HUDEP-2 (cell line): ENCODE measurements at regions not wholly inside any gene's neighbourhood (a gene's known extent, or its start where the extent isn't known, plus 50 kb on each side); places are given as distances from the start of the nearest gene placed in this dataset.

Experiments used
- DNase-seq, 76 experiments: peaks; one replicate each; lab custom pipeline; 2025; ENCODE audit not compliant: unreplicated experiment in 76 of 76; lab: John Stamatoyannopoulos, UW

DNA sequence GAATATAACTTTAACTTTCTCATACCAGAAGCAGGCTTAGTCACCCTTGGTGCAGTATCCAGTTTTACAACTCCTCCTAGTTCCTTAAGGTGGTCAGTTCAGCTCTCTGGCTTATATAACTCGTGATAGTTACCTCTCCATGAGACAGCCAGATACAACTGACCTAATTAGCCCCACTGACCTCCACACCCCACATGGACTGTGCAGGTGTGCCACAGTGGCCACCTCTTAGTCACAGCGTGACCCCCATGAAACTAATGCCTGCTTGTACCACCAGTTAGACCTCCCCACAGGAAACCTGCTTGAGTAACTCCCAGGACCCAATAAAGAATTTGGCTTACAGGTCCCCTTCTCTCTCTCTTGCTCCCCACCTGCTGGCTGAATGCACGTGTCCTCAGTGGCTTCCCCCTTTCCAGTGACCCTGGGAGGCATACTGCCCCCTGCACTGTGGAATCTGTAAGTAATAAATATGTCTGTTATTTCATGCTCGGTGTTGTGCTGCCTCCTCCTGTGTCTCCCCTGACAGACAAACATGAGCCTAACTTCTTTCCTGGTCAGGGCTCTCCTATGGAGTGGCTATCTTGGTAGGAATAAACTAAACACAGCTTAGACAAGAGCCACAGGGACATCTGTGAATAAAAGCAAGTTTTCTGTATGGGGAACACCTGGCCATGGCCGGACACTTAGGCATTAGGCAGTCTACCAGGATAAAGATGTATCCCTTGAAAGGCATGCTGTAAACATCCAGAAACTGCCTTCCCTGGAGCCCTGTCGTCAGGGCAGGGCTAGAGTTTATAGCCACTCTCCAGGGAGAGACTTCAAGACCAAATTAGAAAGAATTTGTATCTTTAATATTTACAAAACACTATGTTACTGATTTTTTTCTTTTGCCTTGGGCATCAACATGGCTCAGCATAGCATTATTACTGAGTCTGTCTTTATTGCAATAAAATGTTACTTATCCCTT, 209.7 kb upstream of the BOD1L1 start:
- DNase-seq = no peak

GRCh38 chr4:13840502-13841190, 213.1 kb upstream of the BOD1L1 start:
- DNase-seq = no peak

- no peak for DNase-seq
Observed at GRCh38 chr4:13844740-13845139, 217.2 kb upstream of the BOD1L1 start.

DNA sequence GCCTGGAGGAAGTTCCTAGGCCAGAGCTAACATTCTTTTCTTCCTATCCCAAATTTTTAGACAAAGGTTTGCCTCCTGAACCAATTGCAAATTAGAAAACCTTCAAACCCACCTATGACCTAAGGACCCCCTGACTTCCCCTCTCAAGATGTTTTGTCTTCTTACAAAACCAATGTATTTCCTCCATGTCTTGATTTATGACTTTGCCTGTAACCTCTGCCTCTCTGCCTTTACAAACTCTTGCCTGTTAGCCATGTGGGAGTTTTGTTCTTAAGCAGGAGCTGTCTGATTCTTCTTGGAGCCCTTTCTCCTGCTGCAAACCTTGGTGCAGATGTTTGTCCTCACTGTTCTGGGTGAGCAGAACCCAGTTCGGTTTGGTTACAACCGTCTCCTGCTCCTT, 222.3 kb upstream of the BOD1L1 start:
- DNase-seq = no peak

DNA sequence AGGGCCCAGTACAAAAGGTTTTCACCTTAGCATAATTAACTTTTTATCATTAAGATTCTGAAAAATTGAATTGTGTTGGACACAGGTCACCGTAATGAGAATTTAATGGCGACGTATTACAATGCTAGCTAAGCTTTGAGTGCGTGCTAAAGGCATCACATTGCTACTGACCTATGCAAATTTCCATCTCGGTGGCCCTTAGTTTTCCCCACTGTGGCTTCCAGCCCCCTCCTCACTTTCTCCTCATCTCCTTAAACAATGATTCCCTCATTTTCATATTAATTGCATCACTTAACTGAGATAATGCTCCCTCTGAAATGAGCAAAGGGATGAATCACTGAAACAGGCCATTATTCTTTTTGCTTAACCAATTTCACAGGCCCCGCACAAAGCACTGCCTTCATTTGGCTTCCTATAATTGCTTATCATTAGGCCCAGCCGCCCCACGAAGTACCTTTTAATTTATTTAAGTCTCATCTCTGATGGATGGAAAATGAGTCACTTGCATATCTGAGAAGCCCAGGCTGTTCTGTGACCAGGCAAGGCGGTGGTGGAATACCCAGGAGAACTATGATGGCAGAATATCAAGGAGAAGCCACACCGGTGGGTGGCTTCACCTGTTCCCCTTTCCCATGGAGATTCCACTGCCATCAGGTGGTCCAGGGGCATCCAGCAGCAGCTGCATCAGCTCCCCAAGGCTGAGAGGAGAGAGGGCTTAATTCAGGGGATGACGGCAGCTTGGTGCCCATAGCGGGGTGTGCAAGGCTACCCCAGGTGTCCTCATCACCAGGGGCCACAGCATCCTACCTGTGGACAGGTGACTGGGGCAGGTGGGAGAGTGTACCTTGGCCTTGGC, 223.8 kb upstream of the BOD1L1 start:
- no peak for DNase-seq

- DNase-seq = no peak
Observed at GRCh38 chr4:13852411-13852810, 224.9 kb upstream of the BOD1L1 start.

DNA sequence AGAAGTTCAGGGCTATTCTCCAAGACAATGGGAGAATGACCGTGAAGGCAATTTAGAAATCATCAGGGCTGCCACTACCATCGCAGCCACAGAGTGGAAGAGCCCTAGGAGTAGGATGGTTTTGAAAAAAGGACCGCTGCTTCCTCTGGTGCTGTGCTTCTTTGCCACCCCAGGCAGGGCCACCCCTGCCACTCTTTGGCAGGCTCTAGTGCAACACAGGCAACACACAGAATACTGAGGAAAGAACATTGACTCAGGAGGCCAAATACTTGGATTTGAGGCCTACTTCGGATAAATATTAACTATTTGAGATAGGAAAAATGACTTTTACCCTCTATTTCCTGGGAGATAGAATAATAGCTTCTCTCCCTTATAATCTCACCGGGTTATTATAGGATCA, 228.9 kb upstream of the BOD1L1 start:
- no peak for DNase-seq

GRCh38 chr4:13857397-13857796, 229.9 kb upstream of the BOD1L1 start:
- no peak for DNase-seq

DNA sequence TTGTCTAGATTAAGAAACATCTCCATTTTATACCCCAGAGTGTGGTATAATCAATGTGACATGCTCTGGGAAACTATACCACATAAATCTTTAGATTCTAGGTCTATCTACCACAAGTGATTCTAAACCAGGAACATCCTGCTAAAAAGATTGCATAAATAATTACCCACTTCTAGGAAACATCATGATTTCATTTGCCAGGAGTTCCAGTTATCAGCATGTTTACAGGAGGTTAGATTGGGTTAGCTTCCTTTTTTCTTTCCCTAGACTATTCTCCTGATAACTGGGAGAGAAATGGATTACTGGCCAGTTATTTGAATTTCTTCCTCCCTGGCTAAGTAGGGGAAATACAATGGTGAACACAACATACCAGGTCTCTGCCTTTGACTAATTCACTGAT, 230.3 kb upstream of the BOD1L1 start:
- no peak for DNase-seq

DNA sequence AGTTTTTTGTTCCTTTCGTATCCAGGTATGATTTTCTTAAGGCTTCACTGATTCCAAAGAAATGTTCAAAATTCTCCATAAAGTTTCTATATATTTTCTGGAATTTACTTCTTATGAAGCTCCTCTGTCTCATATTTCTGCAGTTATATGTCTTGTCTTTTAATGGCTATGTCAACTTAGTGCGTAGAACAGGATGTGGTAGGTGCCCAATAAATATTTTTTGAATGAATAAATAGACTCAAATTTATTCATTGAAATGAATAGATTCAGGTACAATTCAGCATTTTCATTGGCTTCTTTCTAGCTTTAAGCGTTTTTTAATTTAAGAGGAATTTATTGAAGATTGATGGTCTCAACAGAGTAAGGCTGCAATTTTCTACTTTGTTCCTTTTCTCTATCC, 231.9 kb upstream of the BOD1L1 start:
- no peak for DNase-seq

- no peak for DNase-seq
Observed at GRCh38 chr4:13860126-13860525, 232.6 kb upstream of the BOD1L1 start.

GRCh38 chr4:13865871-13866669, 238.5 kb upstream of the BOD1L1 start:
- DNase-seq = no peak

DNA sequence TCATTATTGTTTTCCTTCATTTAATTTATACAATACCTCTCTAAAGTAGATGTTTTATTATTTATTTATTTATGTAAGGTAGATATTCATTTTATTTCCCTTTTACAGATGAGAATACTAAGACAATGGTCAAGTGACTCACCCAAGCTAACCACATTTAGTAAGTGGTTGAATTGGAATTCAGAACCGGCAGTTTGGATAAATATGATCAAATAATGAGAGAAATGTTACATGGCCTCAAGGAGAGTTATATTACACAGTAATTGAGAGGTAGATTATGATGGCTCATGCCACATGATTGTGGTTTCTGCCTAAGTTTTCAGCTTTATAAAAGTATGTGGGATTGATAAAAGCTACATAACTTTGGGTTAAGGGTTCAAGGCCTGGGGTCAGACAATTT, 239.4 kb upstream of the BOD1L1 start:
- DNase-seq = no peak

GRCh38 chr4:13872155-13872554, 244.6 kb upstream of the BOD1L1 start:
- no peak for DNase-seq

GRCh38 chr4:13872955-13873354, 245.4 kb upstream of the BOD1L1 start:
- no peak for DNase-seq

- no peak for DNase-seq
Observed at GRCh38 chr4:13875181-13875580, 247.7 kb upstream of the BOD1L1 start.

DNA sequence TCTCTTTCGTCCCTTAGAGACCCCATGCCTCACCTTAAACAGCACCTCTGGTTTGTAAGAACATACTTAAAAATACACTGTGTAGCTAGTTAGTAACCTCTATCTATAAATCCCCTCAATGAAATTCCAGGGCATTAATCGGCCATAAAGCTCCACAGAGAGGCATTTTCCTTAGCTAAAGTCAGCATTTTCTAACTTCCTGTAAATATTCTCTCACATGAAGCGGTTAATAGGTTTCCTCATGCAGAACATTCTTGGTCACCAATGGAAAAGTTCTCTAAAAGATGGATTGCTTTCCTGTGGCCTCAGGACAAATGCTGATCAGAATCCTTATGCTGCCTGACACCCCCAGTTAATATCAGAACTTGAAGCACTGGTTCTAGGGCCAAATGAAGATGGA, 248.6 kb upstream of the BOD1L1 start:
- no peak for DNase-seq

- DNase-seq = no peak
Observed at GRCh38 chr4:13876940-13877339, 249.4 kb upstream of the BOD1L1 start.

DNA sequence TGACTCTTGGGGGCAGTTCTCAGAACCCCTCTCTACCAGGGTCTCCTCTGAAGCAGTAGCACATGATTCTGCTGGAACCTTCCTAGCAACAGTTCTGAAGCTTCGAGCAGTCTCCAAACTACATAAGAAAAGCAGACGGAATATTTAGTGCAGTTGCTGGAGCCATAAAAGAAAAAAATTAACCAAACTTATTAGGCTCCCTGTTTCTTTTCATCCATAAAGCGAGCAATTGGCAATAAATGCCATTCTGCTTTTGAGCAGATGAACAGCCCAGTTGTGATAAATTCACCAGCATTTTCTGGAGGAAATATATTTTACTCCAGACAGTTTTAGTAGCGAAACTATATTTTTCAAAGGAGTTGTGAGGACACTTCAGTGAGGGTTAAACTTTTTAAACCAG, 250.1 kb upstream of the BOD1L1 start:
- DNase-seq = no peak

- DNase-seq = no peak
Observed at GRCh38 chr4:13881892-13882291, 254.4 kb upstream of the BOD1L1 start.
